NK-92 treated with Interleukin-12 subunit alpha and Interleukin-12 subunit beta, amount 100 ng/mL, for 24 hours (cell line): ENCODE measurements at regions not wholly inside any gene's neighbourhood (a gene's known extent, or its start where the extent isn't known, plus 50 kb on each side); places are given as distances from the start of the nearest gene placed in this dataset.

ENCODE experiments used
- DNase-seq: peaks from one replicate; lab custom pipeline; 2025; lab: John Stamatoyannopoulos, UW

- DNase-seq: no peak
These were observed 392.8 kb upstream of the CNR1 start for GRCh38 chr6:88558981-88559380.

- DNase-seq: no peak
These were observed 390.5 kb upstream of the CNR1 start for GRCh38 chr6:88556663-88557062.

DNA sequence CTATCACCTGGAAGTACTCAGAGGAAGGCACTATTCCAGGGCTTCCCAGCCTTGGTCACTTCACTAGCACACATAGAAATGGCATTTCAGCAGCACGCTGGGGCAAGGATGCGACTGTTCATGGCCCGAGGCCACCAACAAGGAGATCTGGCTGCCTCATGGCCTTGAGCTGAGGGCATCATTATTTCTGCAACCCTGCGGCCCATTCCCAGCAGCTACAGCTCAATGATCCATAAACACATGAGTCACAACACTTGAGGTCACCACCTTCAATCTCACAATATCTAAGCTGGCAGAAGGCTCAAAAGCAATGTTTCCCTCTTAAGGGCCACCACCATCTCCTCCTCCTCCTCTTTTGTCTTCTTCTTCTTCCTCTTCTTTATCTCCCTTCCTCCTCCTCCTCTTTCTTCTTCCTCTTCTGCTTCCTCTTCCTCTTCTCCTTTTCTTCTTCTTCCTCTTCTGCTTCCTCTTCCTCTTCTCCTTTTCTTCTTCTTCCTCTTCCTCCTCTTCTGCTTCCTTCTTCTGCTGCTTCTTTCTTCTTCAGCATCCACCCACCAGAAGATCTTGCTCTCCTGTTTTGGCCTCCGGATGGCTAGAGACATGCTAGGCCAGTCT is 382.9 kb upstream of the CNR1 start:
- DNase-seq: no peak

- no peak for DNase-seq
These were observed 381.6 kb upstream of the CNR1 start for GRCh38 chr6:88547768-88548167.

DNA sequence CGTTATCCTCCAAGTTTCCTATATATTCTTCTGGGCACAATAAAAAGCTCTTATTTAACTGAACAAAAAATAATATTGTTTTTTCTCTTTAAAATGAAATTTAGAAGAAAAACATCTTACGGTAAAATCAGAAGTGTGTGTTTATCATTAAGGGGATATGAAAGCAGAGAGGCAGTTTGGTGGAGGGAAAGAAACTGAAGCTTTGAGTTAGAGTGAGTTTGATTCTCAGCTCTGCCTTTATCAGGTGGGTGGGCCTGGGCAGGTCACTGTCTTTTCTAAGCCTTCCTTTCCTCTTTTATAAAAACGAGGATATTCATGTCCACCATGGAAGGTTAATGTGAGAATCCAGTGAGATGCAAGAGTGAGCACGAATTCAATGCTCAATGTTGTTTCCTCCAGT is 379.8 kb upstream of the CNR1 start:
- DNase-seq: no peak

DNA sequence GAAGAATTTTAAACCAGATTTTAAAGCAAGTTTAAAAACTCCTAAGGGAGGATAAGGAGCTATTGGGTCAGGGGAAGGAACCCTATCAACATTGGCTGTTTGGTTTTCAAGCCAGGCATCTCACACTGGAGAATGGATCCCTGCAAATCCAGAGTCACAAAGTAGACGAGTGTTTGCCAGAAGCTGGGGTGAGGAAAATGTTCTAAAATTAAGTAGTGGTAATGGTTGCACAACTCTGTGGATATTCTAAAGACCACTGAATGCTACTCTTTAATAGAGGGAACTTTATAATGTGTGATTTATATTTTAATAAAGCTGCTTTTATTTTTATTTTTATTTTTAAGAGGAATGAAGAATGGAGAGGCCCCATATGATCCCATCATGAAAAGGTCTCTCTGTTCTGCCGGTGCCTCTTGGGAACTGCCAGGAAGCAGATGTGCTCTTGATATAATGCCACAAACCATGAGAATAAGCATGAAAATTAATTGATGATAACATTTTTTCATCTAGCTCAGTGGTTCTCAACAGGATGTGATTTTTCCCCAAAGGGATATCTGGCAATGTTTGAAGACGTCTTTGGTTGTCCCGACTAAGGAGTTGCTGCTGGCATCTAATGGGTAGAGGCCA is 379.0 kb upstream of the CNR1 start:
- no peak for DNase-seq

DNA sequence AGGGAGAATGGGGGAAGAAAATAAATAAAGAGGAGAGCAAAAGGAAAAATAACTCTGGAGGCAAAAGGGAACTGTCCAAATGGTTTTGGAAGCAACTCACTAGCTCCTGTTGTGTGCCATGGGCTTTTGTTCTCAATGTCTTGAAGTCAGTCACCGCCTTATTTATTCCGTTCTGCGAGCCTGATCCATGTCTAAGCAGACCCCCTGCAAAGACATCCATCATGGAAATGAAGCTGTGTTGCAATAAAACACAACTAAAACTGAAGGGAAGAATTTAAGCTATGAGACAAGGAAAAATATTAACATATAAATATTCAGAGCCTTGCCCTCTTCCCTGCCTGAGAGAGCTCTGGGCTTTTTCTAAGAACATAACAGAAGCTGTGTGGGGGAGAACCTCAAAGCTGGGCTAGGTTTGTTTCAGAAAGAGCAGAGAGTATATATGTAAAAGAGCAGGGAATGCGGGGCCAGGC is 373.2 kb upstream of the CNR1 start:
- DNase-seq: no peak

GRCh38 chr6:88538840-88539239 is 372.7 kb upstream of the CNR1 start:
- no peak for DNase-seq

GRCh38 chr6:88538130-88538706 is 372.1 kb upstream of the CNR1 start:
- no peak for DNase-seq

DNA sequence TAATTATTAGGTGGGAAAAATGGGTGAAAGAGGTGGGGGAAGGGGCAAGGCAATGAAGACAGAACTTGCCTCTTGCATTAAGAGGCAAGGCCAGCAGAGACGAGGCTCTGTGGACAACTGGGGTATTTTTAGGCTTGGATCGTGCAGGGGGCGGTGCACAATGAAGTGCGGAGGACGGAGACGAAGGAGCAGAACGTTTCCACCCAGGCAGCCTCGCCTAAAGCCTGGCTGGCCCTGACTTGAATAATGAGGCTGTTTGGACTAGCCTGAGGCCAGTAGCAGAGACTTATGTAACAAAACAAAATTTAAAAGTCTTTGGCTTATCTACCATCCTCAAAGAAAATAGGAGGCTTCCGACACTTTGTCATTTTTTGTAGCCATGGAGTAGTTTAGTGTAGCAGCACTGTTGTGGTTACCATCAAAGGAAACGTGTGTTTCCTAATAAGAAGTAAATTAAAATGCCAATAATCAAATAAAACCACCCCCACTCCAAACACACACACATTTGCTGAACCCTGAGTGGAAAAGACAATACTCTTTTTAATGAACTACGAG is 370.0 kb upstream of the CNR1 start:
- no peak for DNase-seq

DNA sequence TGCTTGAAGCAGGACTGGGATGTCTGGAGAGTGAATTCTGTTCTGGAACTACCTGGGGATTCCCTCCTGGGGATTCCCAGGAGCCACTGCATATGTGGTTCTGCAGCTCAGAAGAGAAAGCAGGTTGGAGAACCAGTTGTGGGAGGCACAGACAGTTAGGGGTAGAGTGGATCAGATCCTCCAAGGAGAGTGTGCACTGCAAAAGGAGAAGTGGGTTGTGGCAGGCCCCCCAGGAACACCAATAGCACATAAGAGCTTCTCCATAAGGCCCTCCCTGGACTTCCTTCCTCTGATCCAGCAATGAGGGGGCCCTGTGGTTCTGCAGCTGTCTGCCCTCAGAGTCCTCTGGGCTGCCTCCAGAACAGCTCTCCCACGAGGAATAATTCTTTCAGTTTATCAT is 369.2 kb upstream of the CNR1 start:
- no peak for DNase-seq

DNA sequence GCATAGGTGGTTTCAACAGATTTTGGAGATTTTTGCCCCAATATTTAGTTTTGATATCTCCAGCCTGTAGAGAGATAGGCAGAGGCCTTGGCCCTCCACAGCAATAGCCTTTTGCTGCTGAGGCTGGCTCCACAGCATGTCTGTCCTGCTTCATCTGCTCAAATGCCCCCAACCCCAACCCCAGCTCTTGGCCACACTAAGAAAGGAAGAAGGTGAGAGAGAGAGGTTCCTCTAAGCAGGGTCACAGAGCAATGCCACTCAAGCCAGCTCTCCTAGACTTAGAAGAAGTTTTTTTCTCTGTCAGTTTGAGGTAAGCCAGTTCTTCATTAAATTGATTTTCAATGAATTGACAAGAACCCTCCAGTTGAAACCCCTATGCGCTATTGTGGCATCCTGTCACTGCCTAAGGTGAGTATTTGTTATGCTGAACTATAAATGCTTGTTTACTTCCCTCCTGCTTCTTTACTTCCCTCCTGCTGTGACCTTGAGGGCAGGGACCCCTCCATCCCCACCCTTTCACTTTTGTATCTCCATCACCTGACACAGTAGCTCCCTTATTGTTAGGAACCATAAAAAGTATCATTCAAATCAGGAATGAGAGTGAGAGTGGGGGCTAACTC is 366.2 kb upstream of the CNR1 start:
- no peak for DNase-seq

DNA sequence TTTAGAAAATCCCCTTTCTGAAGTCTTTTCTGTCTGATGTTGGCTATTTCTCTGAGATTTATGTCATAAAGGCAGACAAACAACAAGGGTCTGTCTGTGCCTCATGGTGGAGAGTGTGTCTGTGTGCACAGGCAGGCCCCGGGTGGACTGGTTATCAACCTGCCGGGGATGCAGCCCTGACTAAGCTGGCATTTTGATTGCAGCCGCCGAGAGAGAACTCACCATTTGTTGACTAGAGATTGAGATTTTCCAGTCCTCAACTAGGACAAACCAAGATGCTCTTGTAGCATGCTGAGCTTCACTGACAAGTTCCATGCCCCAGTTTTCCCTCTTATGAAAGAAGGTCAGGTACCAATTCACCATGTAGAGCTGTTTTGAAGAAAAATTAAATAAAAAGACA is 363.6 kb upstream of the CNR1 start:
- no peak for DNase-seq

GRCh38 chr6:88520445-88520844 is 354.3 kb upstream of the CNR1 start:
- no peak for DNase-seq

DNA sequence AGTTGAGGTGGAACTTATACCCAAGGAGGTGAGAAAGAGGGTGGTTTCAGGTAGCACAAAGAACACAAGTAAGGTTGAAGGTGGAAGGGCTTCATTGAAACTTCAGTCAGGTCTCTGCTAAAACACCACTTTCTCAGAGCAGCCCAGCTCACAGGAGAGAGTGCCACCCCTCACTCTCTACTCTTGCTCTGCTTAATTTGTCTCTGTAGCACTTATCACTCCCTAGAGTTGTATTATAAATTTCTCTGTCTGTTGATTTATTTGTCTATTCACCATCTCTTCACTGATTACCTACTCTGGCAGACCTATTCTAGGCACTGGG is 353.8 kb upstream of the CNR1 start:
- DNase-seq: no peak

- no peak for DNase-seq
These were observed 353.3 kb upstream of the CNR1 start for GRCh38 chr6:88519301-88520016.

DNA sequence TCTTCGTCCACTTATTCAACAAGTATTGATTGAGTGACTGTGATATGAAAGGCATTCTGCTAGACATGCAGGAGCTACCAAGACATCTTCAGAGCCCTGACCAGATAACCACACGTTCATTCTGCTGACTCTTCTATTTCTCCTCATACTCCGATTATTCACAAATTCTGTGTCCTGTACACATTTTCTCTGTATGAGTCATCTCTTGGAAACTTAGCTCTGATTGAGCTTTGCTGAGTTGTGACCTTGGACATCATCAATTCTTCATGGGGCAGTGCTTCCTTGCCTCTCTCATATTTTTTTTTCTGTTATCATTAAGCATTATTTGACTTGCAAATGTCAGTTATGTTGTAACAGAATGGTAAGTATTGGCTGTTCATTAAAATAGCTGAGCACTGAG is 351.6 kb upstream of the CNR1 start:
- no peak for DNase-seq

DNA sequence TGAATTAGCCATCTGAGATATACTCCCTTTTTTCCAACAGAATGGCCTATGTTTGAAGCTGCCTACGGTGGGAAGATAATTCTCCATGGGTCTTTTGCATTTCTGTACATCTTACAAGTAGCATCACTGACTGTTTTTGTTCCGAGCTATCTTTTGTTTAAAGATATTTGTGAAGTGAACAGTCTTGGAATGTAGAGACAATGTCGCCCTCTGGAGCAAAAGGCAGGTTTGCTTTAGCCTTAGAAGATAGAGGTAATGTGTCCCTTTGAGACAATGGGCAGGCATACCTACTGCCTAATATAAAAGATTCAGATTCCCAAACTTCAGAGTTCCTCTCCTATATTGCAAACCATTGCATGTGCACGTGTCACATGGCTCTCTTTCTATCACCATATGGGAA is 347.8 kb upstream of the CNR1 start:
- no peak for DNase-seq

DNA sequence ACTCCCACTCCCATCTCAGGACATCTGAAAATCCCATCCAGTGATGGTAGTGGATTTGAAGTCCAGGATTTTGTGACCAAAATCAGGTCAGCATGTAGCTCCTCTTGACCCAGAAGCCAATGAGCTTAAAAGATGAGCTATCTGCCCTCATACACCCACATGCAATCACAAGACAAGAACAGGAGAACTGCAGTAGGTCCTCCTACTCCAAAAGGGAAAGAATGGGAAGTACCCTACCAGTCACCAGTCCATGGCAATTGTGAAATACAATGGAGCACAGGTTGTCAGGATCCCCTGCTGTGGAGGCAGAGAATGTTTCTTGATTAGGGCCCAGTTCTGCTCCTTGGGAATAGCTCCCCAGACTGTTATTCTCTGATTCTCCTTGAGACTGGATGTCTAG is 347.3 kb upstream of the CNR1 start:
- DNase-seq: no peak

GRCh38 chr6:88512951-88513350 is 346.8 kb upstream of the CNR1 start:
- DNase-seq: no peak

GRCh38 chr6:88502391-88502790 is 336.2 kb upstream of the CNR1 start:
- no peak for DNase-seq

DNA sequence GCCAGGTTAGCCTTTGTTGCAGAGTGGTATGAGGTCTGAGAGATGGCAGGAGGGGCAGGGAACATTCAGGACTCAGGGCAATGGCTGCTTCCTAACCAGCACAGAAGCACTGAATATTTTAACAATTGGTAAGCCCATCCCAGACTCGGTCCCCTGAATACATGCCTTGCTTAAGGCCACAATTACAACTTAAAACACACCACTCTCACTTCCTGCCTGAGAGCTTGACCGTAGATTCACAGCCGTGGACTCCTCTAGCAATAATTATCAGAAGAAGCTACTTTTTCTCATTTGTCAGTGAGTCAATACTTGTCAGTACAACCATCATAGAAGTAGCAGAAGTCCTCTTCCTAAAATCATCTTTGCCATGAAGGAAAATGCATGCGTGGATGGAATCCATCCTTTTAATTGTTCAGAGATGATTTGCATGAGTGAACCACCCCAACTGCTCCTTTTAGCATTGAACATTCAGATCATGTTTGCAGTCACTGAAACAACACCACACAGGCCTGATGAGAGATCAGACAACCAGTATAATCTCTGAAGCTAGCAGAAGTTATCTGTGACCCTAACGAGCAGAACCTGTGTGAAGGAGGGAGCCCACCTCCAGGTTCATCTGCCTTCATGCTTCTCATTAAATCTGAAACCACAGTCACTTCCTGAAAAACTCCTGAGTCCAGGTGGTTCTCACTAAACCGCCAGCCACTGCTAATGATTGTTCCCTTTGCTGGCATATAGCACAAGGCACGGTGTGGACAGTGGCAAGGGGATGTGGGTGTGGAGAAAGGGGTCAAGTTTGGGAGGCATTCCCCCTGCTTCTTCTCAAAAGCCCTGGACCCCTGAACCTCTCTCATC is 333.9 kb upstream of the CNR1 start:
- DNase-seq: no peak
